ENCODE measurements at regions not wholly inside any gene's neighbourhood (a gene's known extent, or its start where the extent isn't known, plus 50 kb on each side); places are given as distances from the start of the nearest gene placed in this dataset.
"Not testable (repeated sequence)": the region's sequence is repeated elsewhere in the genome, so short reads cannot be mapped to it uniquely, and the experiment has no call there.

- no peak for DNase-seq (ENCODE audit: low read depth)
These were observed 51.6 kb upstream of the MPP7 start for GRCh38 chr10:28354511-28354910.

GRCh38 chr10:28355376-28355775, 52.5 kb upstream of the MPP7 start:
- no peak for DNase-seq (ENCODE audit: low read depth)

GRCh38 chr10:28359334-28359733, 56.5 kb upstream of the MPP7 start:
- DNase-seq (ENCODE audit: low read depth) = no peak

GRCh38 chr10:28360175-28360574, 57.3 kb upstream of the MPP7 start:
- DNase-seq (ENCODE audit: low read depth) = no peak

- DNase-seq (ENCODE audit: low read depth) = no peak
These were observed 60.5 kb upstream of the MPP7 start for GRCh38 chr10:28363376-28363775.

GRCh38 chr10:28365840-28366239, 63.0 kb upstream of the MPP7 start:
- DNase-seq (ENCODE audit: low read depth) = no peak

GRCh38 chr10:28366994-28367393, 64.1 kb upstream of the MPP7 start:
- no peak for DNase-seq (ENCODE audit: low read depth)

- no peak for DNase-seq (ENCODE audit: low read depth)
These were observed 64.5 kb upstream of the MPP7 start for GRCh38 chr10:28367413-28367812.

GRCh38 chr10:28367929-28368484, 65.1 kb upstream of the MPP7 start:
- peak; percentile 39 for DNase-seq (ENCODE audit: low read depth)

- DNase-seq (ENCODE audit: low read depth) = no peak
These were observed 67.4 kb upstream of the MPP7 start for GRCh38 chr10:28370107-28370835.

- not testable (repeated sequence) for DNase-seq (ENCODE audit: low read depth)
These were observed 68.8 kb upstream of the MPP7 start for GRCh38 chr10:28371638-28372037.

GRCh38 chr10:28374036-28374435, 71.2 kb upstream of the MPP7 start:
- no peak for DNase-seq (ENCODE audit: low read depth)

GRCh38 chr10:28375399-28376354, 72.8 kb upstream of the MPP7 start:
- no peak for DNase-seq (ENCODE audit: low read depth)

GRCh38 chr10:28378986-28379585, 76.2 kb upstream of the MPP7 start:
- no peak for DNase-seq (ENCODE audit: low read depth)

- no peak for DNase-seq (ENCODE audit: low read depth)
These were observed 78.6 kb upstream of the MPP7 start for GRCh38 chr10:28381466-28381865.

GRCh38 chr10:28381903-28382347, 79.1 kb upstream of the MPP7 start:
- DNase-seq (ENCODE audit: low read depth) = peak; percentile 67

GRCh38 chr10:28382525-28383269, 79.8 kb upstream of the MPP7 start:
- DNase-seq (ENCODE audit: low read depth) = no peak

- no peak for DNase-seq (ENCODE audit: low read depth)
These were observed 81.7 kb upstream of the MPP7 start for GRCh38 chr10:28384557-28384956.

- no peak for DNase-seq (ENCODE audit: low read depth)
These were observed 83.1 kb upstream of the MPP7 start for GRCh38 chr10:28385748-28386502.

GRCh38 chr10:28386503-28386868, 83.6 kb upstream of the MPP7 start:
- no peak for DNase-seq (ENCODE audit: low read depth)

GRCh38 chr10:28387140-28387539, 84.3 kb upstream of the MPP7 start:
- DNase-seq (ENCODE audit: low read depth) = no peak

Data from stimulated activated CD4-positive, alpha-beta T cell treated with anti-CD3 and anti-CD28 coated beads, Interleukin-2, amount 100 ng/mL, for 4 hours (primary cell).